ENCODE measurements at regions not wholly inside any gene's neighbourhood (a gene's known extent, or its start where the extent isn't known, plus 50 kb on each side); places are given as distances from the start of the nearest gene placed in this dataset.

DNA sequence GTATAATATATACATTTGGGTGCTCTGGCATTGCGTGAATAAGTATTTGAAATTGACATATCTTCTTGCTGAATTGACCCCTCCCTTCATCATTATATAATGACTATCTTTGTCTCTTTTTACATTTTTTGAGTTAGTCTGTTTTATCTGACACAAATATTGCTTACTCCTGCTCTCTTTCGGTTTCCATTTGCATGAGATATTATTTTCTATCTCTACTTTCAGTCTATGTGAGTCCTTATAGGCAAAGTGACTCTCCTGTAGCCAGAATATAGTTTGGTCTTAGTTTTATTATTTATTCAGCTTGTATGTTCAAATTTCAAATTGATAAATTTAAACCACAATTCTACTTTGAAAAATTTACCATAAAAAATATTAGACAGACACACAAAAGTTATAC lies 491.0 kb downstream of the NAV3 start:
- Histone ChIP-seq H3K27ac (no peak overlapping the region), H3K27me3 (ENCODE audit: control insufficient read depth, insufficient read depth, low read length) (no peaks in the 10 kb centered on the region), H3K36me3 (ENCODE audit: control insufficient read depth, insufficient read depth, low read length) (no peaks in the 10 kb centered on the region), H3K9ac (no peak overlapping the region), H3K4me1 (no peaks in the 10 kb centered on the region), H3K79me2 (no peaks in the 10 kb centered on the region), H3K9me3 (ENCODE audit: control insufficient read depth, low read length) (no peaks in the 10 kb centered on the region), H3K4me2 (ENCODE audit: low read length) (no peak overlapping the region), H2AFZ (no peak overlapping the region), H3K4me3 (ENCODE audit: low read depth, low read length) (no peak overlapping the region)
- TF ChIP-seq, protein P1, sequence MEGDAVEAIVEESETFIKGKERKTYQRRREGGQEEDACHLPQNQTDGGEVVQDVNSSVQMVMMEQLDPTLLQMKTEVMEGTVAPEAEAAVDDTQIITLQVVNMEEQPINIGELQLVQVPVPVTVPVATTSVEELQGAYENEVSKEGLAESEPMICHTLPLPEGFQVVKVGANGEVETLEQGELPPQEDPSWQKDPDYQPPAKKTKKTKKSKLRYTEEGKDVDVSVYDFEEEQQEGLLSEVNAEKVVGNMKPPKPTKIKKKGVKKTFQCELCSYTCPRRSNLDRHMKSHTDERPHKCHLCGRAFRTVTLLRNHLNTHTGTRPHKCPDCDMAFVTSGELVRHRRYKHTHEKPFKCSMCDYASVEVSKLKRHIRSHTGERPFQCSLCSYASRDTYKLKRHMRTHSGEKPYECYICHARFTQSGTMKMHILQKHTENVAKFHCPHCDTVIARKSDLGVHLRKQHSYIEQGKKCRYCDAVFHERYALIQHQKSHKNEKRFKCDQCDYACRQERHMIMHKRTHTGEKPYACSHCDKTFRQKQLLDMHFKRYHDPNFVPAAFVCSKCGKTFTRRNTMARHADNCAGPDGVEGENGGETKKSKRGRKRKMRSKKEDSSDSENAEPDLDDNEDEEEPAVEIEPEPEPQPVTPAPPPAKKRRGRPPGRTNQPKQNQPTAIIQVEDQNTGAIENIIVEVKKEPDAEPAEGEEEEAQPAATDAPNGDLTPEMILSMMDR (IDR thresholded peaks at IDR 0.05), result no peak

- no peaks in the 10 kb centered on the region for H3K4me1 ChIP-seq
- H3K27me3 ChIP-seq (ENCODE audit: control insufficient read depth, insufficient read depth, low read length), result no peaks in the 10 kb centered on the region
- TF ChIP-seq, protein P1 (IDR thresholded peaks at IDR 0.05), result no peak
- H3K9ac ChIP-seq, result no peak overlapping the region
- H2AFZ ChIP-seq, result no peak overlapping the region
- no peak overlapping the region for H3K4me2 ChIP-seq (ENCODE audit: low read length)
- no peaks in the 10 kb centered on the region for H3K79me2 ChIP-seq
- no peak overlapping the region for H3K27ac ChIP-seq
- no peaks in the 10 kb centered on the region for H3K36me3 ChIP-seq (ENCODE audit: control insufficient read depth, insufficient read depth, low read length)
- H3K9me3 ChIP-seq (ENCODE audit: control insufficient read depth, low read length), result no peaks in the 10 kb centered on the region
- no peak overlapping the region for H3K4me3 ChIP-seq (ENCODE audit: low read depth, low read length)
Measured at GRCh38 chr12:78323226-78323625, 492.5 kb downstream of the NAV3 start.

DNA sequence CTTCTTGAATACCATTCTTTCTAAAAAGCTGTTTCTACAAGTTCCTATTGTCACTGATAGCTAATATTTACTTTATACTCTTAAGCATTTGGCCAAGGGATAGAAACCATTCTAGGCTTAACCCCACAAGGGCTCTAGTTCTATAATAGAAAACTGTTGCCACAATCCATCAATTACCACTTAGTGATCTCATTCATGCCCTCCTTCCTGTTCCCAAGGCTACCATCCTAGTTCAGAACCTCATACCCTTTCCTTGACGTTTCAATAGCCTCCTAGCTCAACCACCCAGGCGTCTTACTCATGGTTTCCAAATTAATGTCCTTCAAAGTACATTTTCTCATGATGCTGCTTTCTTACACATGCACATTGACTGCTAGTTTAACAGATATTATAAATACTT lies 493.5 kb downstream of the NAV3 start:
- H2AFZ ChIP-seq, result no peak overlapping the region
- H3K9me3 ChIP-seq (ENCODE audit: control insufficient read depth, low read length), result no peaks in the 10 kb centered on the region
- no peak overlapping the region for H3K4me3 ChIP-seq (ENCODE audit: low read depth, low read length)
- H3K4me1 ChIP-seq, result no peaks in the 10 kb centered on the region
- H3K79me2 ChIP-seq, result no peaks in the 10 kb centered on the region
- H3K9ac ChIP-seq, result no peak overlapping the region
- no peaks in the 10 kb centered on the region for H3K27me3 ChIP-seq (ENCODE audit: control insufficient read depth, insufficient read depth, low read length)
- H3K27ac ChIP-seq, result no peak overlapping the region
- no peak overlapping the region for H3K4me2 ChIP-seq (ENCODE audit: low read length)
- TF ChIP-seq, protein P1 (IDR thresholded peaks at IDR 0.05), result no peak
- no peaks in the 10 kb centered on the region for H3K36me3 ChIP-seq (ENCODE audit: control insufficient read depth, insufficient read depth, low read length)

- no peak overlapping the region for H2AFZ ChIP-seq
- no peak overlapping the region for H3K4me2 ChIP-seq (ENCODE audit: low read length)
- H3K27me3 ChIP-seq (ENCODE audit: control insufficient read depth, insufficient read depth, low read length), result no peaks in the 10 kb centered on the region
- H3K79me2 ChIP-seq, result no peaks in the 10 kb centered on the region
- TF ChIP-seq, protein P1 (IDR thresholded peaks at IDR 0.05), result no peak
- no peaks in the 10 kb centered on the region for H3K9me3 ChIP-seq (ENCODE audit: control insufficient read depth, low read length)
- no peaks in the 10 kb centered on the region for H3K36me3 ChIP-seq (ENCODE audit: control insufficient read depth, insufficient read depth, low read length)
- no peak overlapping the region for H3K27ac ChIP-seq
- H3K9ac ChIP-seq, result no peak overlapping the region
- no peaks in the 10 kb centered on the region for H3K4me1 ChIP-seq
- H3K4me3 ChIP-seq (ENCODE audit: low read depth, low read length), result no peak overlapping the region
Measured at GRCh38 chr12:78328524-78328923, 497.8 kb downstream of the NAV3 start.

DNA sequence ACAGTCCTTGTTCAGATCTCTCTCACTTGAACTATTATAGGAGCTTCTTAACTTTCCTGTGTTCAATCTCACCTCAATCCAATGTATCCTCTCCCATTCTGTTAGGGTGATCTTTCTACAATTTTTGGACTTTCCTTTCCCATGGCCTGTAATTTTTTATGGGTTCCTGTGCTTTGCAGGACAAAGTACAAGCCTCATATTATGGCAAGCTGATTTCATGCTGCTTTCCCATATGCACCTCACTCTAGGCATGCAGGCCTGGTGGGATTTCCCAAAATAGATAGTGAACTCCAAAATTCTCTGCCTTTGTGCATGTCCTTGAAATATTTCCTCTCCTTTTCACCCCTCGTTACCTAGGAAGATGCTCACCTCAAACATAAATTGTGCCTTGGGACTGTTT lies 499.4 kb downstream of the NAV3 start:
- Histone ChIP-seq H3K36me3 (ENCODE audit: control insufficient read depth, insufficient read depth, low read length) (no peaks in the 10 kb centered on the region), H3K4me1 (no peaks in the 10 kb centered on the region), H3K9ac (no peak overlapping the region), H3K4me3 (ENCODE audit: low read depth, low read length) (no peak overlapping the region), H3K27ac (no peak overlapping the region), H3K79me2 (no peaks in the 10 kb centered on the region), H2AFZ (no peak overlapping the region), H3K9me3 (ENCODE audit: control insufficient read depth, low read length) (no peaks in the 10 kb centered on the region), H3K27me3 (ENCODE audit: control insufficient read depth, insufficient read depth, low read length) (no peaks in the 10 kb centered on the region), H3K4me2 (ENCODE audit: low read length) (no peak overlapping the region)
- TF ChIP-seq, protein P1 (IDR thresholded peaks at IDR 0.05), result no peak

Data from parathyroid adenoma (tissue), 2 donors.